HG03460 (cell line): ENCODE measurements at regions not wholly inside any gene's neighbourhood (a gene's known extent, or its start where the extent isn't known, plus 50 kb on each side); places are given as distances from the start of the nearest gene placed in this dataset.
"Not testable (repeated sequence)": the region's sequence is repeated elsewhere in the genome, so short reads cannot be mapped to it uniquely, and the experiment has no call there.

ENCODE experiments used
- ATAC-seq: cut with Tn5 transposase; IDR thresholded peaks from one replicate; pipeline ENCODE4 v1.9.1; 2021; ENCODE audit not compliant: unreplicated experiment

- ATAC-seq: no peak
Measured at GRCh38 chr10:59033622-59034021, 142.8 kb upstream of the PHYHIPL start.

- peak; percentile 74 for ATAC-seq
Measured at GRCh38 chr10:59036311-59037017, 140.0 kb upstream of the PHYHIPL start.

- no peak for ATAC-seq
Measured at GRCh38 chr10:59037018-59037389, 139.4 kb upstream of the PHYHIPL start.

- ATAC-seq: no peak
Measured at GRCh38 chr10:59037506-59037905, 138.9 kb upstream of the PHYHIPL start.

- ATAC-seq: not testable (repeated sequence)
Measured at GRCh38 chr10:59043358-59043757, 133.1 kb upstream of the PHYHIPL start.

GRCh38 chr10:59047180-59047579 lies 129.3 kb upstream of the PHYHIPL start:
- no peak for ATAC-seq

- ATAC-seq: peak; percentile 92
Measured at GRCh38 chr10:59047957-59048618, 128.4 kb upstream of the PHYHIPL start.

- ATAC-seq: not testable (repeated sequence)
Measured at GRCh38 chr10:59053502-59053901, 122.9 kb upstream of the PHYHIPL start.

GRCh38 chr10:59055045-59055444 lies 121.4 kb upstream of the PHYHIPL start:
- ATAC-seq: no peak

- no peak for ATAC-seq
Measured at GRCh38 chr10:59057345-59057744, 119.1 kb upstream of the PHYHIPL start.

GRCh38 chr10:59060852-59061251 lies 115.6 kb upstream of the PHYHIPL start:
- ATAC-seq: peak; percentile 58

GRCh38 chr10:59063491-59063890 lies 113.0 kb upstream of the PHYHIPL start:
- no peak for ATAC-seq

GRCh38 chr10:59064080-59064692 lies 112.3 kb upstream of the PHYHIPL start:
- no peak for ATAC-seq

- no peak for ATAC-seq
Measured at GRCh38 chr10:59064759-59065539, 111.5 kb upstream of the PHYHIPL start.

GRCh38 chr10:59068581-59069191 lies 107.8 kb upstream of the PHYHIPL start:
- no peak for ATAC-seq

GRCh38 chr10:59072038-59072437 lies 104.4 kb upstream of the PHYHIPL start:
- ATAC-seq: no peak

GRCh38 chr10:59073456-59074053 lies 102.9 kb upstream of the PHYHIPL start:
- ATAC-seq: no peak

- no peak for ATAC-seq
Measured at GRCh38 chr10:59075576-59075975, 100.9 kb upstream of the PHYHIPL start.

- ATAC-seq: no peak
Measured at GRCh38 chr10:59077855-59078254, 98.6 kb upstream of the PHYHIPL start.

- ATAC-seq: no peak
Measured at GRCh38 chr10:59078978-59079377, 97.5 kb upstream of the PHYHIPL start.
